GM18867 (cell line): ENCODE measurements at regions not wholly inside any gene's neighbourhood (a gene's known extent, or its start where the extent isn't known, plus 50 kb on each side); places are given as distances from the start of the nearest gene placed in this dataset.

ENCODE experiments used
- ATAC-seq: cut with Tn5 transposase; IDR thresholded peaks from one replicate; pipeline ENCODE4 v1.9.1; 2021; ENCODE audit warnings: mild to moderate bottlenecking, moderate library complexity; ENCODE audit not compliant: unreplicated experiment

GRCh38 chr16:64313726-64314125 is 808.1 kb downstream of the CDH11 start:
- ATAC-seq: no peak

GRCh38 chr16:64312980-64313379 is 808.9 kb downstream of the CDH11 start:
- no peak for ATAC-seq

GRCh38 chr16:64312292-64312691 is 809.6 kb downstream of the CDH11 start:
- no peak for ATAC-seq

GRCh38 chr16:64311241-64311640 is 810.6 kb downstream of the CDH11 start:
- ATAC-seq: no peak

GRCh38 chr16:64309398-64310110 is 812.3 kb downstream of the CDH11 start:
- no peak for ATAC-seq

- no peak for ATAC-seq
These were observed 813.1 kb downstream of the CDH11 start for GRCh38 chr16:64308721-64309120.

- ATAC-seq: no peak
These were observed 814.4 kb downstream of the CDH11 start for GRCh38 chr16:64307431-64307830.

- no peak for ATAC-seq
These were observed 816.2 kb downstream of the CDH11 start for GRCh38 chr16:64305663-64306062.

GRCh38 chr16:64304951-64305350 is 816.9 kb downstream of the CDH11 start:
- ATAC-seq: no peak

- no peak for ATAC-seq
These were observed 817.5 kb downstream of the CDH11 start for GRCh38 chr16:64304396-64304795.

GRCh38 chr16:64297863-64298600 is 823.8 kb downstream of the CDH11 start:
- no peak for ATAC-seq

- no peak for ATAC-seq
These were observed 826.4 kb downstream of the CDH11 start for GRCh38 chr16:64295466-64295865.

GRCh38 chr16:64292953-64293352 is 828.9 kb downstream of the CDH11 start:
- no peak for ATAC-seq

- ATAC-seq: no peak
These were observed 829.7 kb downstream of the CDH11 start for GRCh38 chr16:64292161-64292560.

- no peak for ATAC-seq
These were observed 831.4 kb downstream of the CDH11 start for GRCh38 chr16:64290461-64290860.

- no peak for ATAC-seq
These were observed 834.0 kb downstream of the CDH11 start for GRCh38 chr16:64287655-64288528.

- ATAC-seq: no peak
These were observed 839.7 kb downstream of the CDH11 start for GRCh38 chr16:64282181-64282580.

GRCh38 chr16:64280317-64280716 is 841.5 kb downstream of the CDH11 start:
- no peak for ATAC-seq

- no peak for ATAC-seq
These were observed 843.7 kb downstream of the CDH11 start for GRCh38 chr16:64278196-64278595.

GRCh38 chr16:64276646-64277045 is 845.2 kb downstream of the CDH11 start:
- no peak for ATAC-seq

GRCh38 chr16:64272028-64272427 is 849.8 kb downstream of the CDH11 start:
- no peak for ATAC-seq
